ENCODE measurements at regions not wholly inside any gene's neighbourhood (a gene's known extent, or its start where the extent isn't known, plus 50 kb on each side); places are given as distances from the start of the nearest gene placed in this dataset.
"Not testable (repeated sequence)": the region's sequence is repeated elsewhere in the genome, so short reads cannot be mapped to it uniquely, and the experiment has no call there.

- TF ChIP-seq EZH2 (IDR thresholded peaks at IDR 0.05; ENCODE audit: low read length, missing control alignments); CTCF (conservative IDR thresholded peaks at IDR 0.05 in 1 of 2, IDR thresholded peaks at IDR 0.05 in 1 of 2; ENCODE audit: low read depth in 1 of 2, low read length in 2 of 2): not testable (repeated sequence)
These were observed 271.7 kb upstream of the NR2F2 start for GRCh38 chr15:96058852-96059103.

All from fibroblast of lung (primary cell).